GM10266 (cell line): ENCODE measurements at regions not wholly inside any gene's neighbourhood (a gene's known extent, or its start where the extent isn't known, plus 50 kb on each side); places are given as distances from the start of the nearest gene placed in this dataset.

Source experiments
- DNase-seq: peaks from one replicate; pipeline ENCODE4 v3.0.0; 2012; ENCODE audit errors: extremely low spot score
- CTCF ChIP-seq: IDR thresholded peaks from 2 replicates; pipeline ENCODE4 v1.5.1; 2012; ENCODE audit warnings: mild to moderate bottlenecking, low read depth; ENCODE audit not compliant: control insufficient read depth, insufficient read depth; ENCODE audit errors: missing control alignments

- no peak for DNase-seq
- TF ChIP-seq CTCF = no peak
Measured at GRCh38 chr22:47963660-47964059, 1201.2 kb downstream of the TBC1D22A start.

- DNase-seq = no peak
- TF ChIP-seq CTCF = no peak
Measured at GRCh38 chr22:47957649-47958048, 1195.2 kb downstream of the TBC1D22A start.

- DNase-seq = no peak
- TF ChIP-seq CTCF = no peak
Measured at GRCh38 chr22:47954107-47954506, 1191.7 kb downstream of the TBC1D22A start.

- DNase-seq = no peak
Measured at GRCh38 chr22:47944941-47945340, 1182.5 kb downstream of the TBC1D22A start.

GRCh38 chr22:47943729-47944700 is 1181.6 kb downstream of the TBC1D22A start:
- no peak for TF ChIP-seq CTCF
- DNase-seq = no peak

More at GRCh38 chr22:47944941-47945340, 1182.5 kb downstream of the TBC1D22A start:
- no peak for TF ChIP-seq CTCF

- DNase-seq = no peak
- no peak for TF ChIP-seq CTCF
Measured at GRCh38 chr22:47940211-47940610, 1177.8 kb downstream of the TBC1D22A start.

- TF ChIP-seq CTCF = no peak
- DNase-seq = no peak
Measured at GRCh38 chr22:47933891-47934290, 1171.4 kb downstream of the TBC1D22A start.
